Gastroesophageal sphincter (tissue), 4 donors: ENCODE measurements at regions not wholly inside any gene's neighbourhood (a gene's known extent, or its start where the extent isn't known, plus 50 kb on each side); places are given as distances from the start of the nearest gene placed in this dataset.
A peak's percentile ranks its signal among the peaks of the same experiment; 100 is the strongest.
"Not testable (repeated sequence)": the region's sequence is repeated elsewhere in the genome, so short reads cannot be mapped to it uniquely, and the experiment has no call there.

Experiments
- ATAC-seq: fragments of 150-250 bp; one replicate; pipeline ENCODE4 v1.9.1; 2016; ENCODE audit warnings: mild to moderate bottlenecking, moderate library complexity
- H3K27ac ChIP-seq, 4 donors: fragments of 200-600 bp; sonication (generic) in 3 of 4; 1 replicate in 3 of 4; 2 replicates in 1 of 4; pipeline ENCODE4 v1.5.1; 2016 to 2019
- H3K27me3 ChIP-seq: fragments of 200-600 bp; sonication (generic); one replicate; pipeline ENCODE4 v1.5.1; 2019
- H3K36me3 ChIP-seq, 2 donors: fragments of 200-600 bp; sonication (generic); one replicate each; pipeline ENCODE4 v1.5.1; 2019; ENCODE audit warnings: control low read depth in 1 of 2
- H3K4me1 ChIP-seq, 3 donors: fragments of 200-600 bp; sonication (generic); 1 replicate in 2 of 3; 2 replicates in 1 of 3; pipeline ENCODE4 v1.5.1; 2016 to 2019; ENCODE audit warnings: control low read depth in 2 of 3
- H3K4me3 ChIP-seq, 2 donors: fragments of 200-600 bp; sonication (generic); one replicate each; pipeline ENCODE4 v1.5.1; 2019; ENCODE audit warnings: mild to moderate bottlenecking in 1 of 2, moderate library complexity in 1 of 2
- H3K9me3 ChIP-seq, 3 donors: fragments of 200-600 bp; sonication (generic); one replicate each; pipeline ENCODE4 v1.5.1; 2017 to 2019; ENCODE audit warnings: control low read depth in 2 of 3
- EP300 ChIP-seq: sonication (generic); formaldehyde crosslinking; IDR thresholded peaks from one replicate; pipeline ENCODE4 v1.6.1; 2017; ENCODE audit warnings: antibody characterized with exemption, mild to moderate bottlenecking
- POLR2A ChIP-seq, 2 donors: fragments of 450-650 bp; IDR thresholded peaks; one replicate each; pipeline ENCODE4 v1.6.1; 2017; ENCODE audit warnings: antibody characterized with exemption in 2 of 2, mild to moderate bottlenecking in 2 of 2, moderate library complexity in 1 of 2
- POLR2AphosphoS5 ChIP-seq: sonication (generic); formaldehyde crosslinking; IDR thresholded peaks from one replicate; pipeline ENCODE4 v1.6.1; 2017; ENCODE audit warnings: antibody characterized with exemption
- WGBS, 2 donors: methylation state at CpG; one replicate each; pipeline ENCODE4 v1.1.5; 2018; ENCODE audit warnings: low coverage in 1 of 2; 5-methylcytosine and 5-hydroxymethylcytosine counted together
- TF ChIP-seq, protein P1 (sequence below), 4 experiments: fragments of 200-600 bp in 2 of 4; fragments of 450-650 bp in 2 of 4; sonication (generic) in 1 of 4; IDR thresholded peaks; one replicate each; pipeline ENCODE4 v1.5.1; 2017 to 2019; ENCODE audit warnings: antibody characterized with exemption in 4 of 4, mild to moderate bottlenecking in 2 of 4, moderate library complexity in 2 of 4

GRCh38 chr2:39990335-39990900 lies 211.4 kb upstream of the THUMPD2 start:
- no peak for ATAC-seq
- TF ChIP-seq, protein P1, sequence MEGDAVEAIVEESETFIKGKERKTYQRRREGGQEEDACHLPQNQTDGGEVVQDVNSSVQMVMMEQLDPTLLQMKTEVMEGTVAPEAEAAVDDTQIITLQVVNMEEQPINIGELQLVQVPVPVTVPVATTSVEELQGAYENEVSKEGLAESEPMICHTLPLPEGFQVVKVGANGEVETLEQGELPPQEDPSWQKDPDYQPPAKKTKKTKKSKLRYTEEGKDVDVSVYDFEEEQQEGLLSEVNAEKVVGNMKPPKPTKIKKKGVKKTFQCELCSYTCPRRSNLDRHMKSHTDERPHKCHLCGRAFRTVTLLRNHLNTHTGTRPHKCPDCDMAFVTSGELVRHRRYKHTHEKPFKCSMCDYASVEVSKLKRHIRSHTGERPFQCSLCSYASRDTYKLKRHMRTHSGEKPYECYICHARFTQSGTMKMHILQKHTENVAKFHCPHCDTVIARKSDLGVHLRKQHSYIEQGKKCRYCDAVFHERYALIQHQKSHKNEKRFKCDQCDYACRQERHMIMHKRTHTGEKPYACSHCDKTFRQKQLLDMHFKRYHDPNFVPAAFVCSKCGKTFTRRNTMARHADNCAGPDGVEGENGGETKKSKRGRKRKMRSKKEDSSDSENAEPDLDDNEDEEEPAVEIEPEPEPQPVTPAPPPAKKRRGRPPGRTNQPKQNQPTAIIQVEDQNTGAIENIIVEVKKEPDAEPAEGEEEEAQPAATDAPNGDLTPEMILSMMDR (IDR thresholded peaks at IDR 0.05), result no peak
- TF ChIP-seq POLR2AphosphoS5, result no peak
- TF ChIP-seq EP300, result no peak
- no peak for TF ChIP-seq POLR2A (IDR thresholded peaks at IDR 0.05)

DNA sequence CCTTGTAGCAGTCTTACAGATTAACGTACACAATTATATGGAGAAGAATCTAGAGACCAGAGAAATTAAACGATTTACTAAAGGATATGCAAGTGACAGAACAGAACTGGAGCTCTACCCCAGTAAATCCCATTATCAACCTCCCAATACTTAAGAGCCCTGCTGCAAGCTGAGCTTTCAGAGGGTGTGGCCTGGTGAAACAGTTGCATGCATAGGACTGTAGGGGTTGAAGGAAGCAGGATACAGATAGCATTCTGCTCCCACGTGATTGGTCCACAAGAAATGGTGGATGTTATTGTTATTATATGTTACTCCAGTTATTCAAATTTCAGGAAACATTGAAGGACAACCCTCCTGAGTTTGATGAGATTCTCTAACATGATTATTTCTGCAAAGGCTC lies 210.8 kb upstream of the THUMPD2 start:
- no peaks in the 10 kb centered on the region for H3K36me3 ChIP-seq
- no peak overlapping the region for H3K4me3 ChIP-seq
- no peaks in the 10 kb centered on the region for H3K27me3 ChIP-seq
- no peak for ATAC-seq
- no peak for TF ChIP-seq POLR2AphosphoS5
- no peak for TF ChIP-seq POLR2A (IDR thresholded peaks at IDR 0.05)
- TF ChIP-seq, protein P1 (IDR thresholded peaks at IDR 0.05), result no peak
- no peak for TF ChIP-seq EP300
- H3K27ac ChIP-seq, result no peak overlapping the region
- no peaks in the 10 kb centered on the region for H3K9me3 ChIP-seq
- 53 to 54% methylated on average over 3 of the region's 3 CpGs for WGBS, 2 donors
- no peaks in the 10 kb centered on the region for H3K4me1 ChIP-seq

More at GRCh38 chr2:39990335-39990900, 211.4 kb upstream of the THUMPD2 start:
- no peaks in the 10 kb centered on the region for H3K36me3 ChIP-seq
- no peaks in the 10 kb centered on the region for H3K9me3 ChIP-seq
- 42 to 60% methylated on average over 1 to 2 of the region's 2 CpGs for WGBS, 2 donors
- no peaks in the 10 kb centered on the region for H3K27me3 ChIP-seq
- no peak overlapping the region for H3K27ac ChIP-seq
- H3K4me1 ChIP-seq, result no peaks in the 10 kb centered on the region
- H3K4me3 ChIP-seq, result no peak overlapping the region

DNA sequence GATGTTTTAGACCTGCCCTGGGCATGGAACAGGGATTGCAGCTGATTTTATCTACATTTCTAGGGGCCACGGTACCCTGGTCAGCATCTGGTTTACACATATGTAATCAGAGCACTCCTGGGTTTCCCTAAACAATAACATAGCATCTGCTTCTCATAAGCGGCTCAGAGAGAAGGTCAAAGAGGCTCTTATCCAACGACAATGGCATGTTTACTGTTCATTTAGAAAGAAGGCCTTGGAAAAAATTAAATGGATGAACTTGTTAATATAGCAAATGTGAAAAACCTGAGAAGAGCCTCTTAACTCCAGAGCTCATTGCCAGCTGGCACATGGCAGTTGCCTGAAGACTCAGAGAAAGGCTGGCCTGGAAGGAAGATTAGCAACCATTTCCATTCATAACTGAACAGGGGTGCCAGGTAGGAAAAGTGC lies 202.8 kb upstream of the THUMPD2 start:
- H3K4me3 ChIP-seq, result no peak overlapping the region
- H3K27ac ChIP-seq, result no peak overlapping the region
- H3K36me3 ChIP-seq, result no peaks in the 10 kb centered on the region
- H3K9me3 ChIP-seq, result no peaks in the 10 kb centered on the region
- WGBS, 2 donors, result 25 to 47% methylated on average over 3 of the region's 3 CpGs
- TF ChIP-seq, protein P1 (IDR thresholded peaks at IDR 0.05), result no peak
- TF ChIP-seq EP300 (no peak), POLR2A (IDR thresholded peaks at IDR 0.05) (no peak), POLR2AphosphoS5 (no peak)
- H3K27me3 ChIP-seq, result no peaks in the 10 kb centered on the region
- H3K4me1 ChIP-seq, result no peaks in the 10 kb centered on the region
- ATAC-seq, result no peak

DNA sequence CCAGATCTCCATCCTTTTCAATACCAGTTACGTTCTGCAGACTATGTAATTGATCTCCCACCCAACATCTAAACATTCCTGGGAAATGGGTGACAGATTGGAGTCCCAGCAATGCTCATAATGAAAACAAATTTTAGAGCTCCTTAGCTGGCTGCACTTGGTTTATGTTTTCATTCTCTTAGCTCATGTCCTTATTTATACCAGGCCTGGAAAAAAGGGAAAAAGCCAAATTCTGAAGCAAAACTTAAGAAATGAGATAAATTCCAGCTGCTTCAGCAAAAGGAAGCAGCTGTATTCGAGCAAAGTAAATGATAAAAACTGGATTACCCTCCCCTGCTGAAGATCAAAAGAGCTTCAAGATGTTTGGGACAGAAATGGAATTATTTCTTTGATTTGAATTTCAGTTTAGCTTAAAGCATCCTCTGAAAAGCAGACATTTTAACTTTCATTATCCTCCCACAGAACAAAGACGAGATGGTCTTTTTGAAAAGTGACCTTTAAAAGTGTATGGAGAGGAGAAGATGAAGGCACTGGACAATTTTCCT lies 196.5 kb upstream of the THUMPD2 start:
- Histone ChIP-seq H3K36me3 (no peaks in the 10 kb centered on the region), H3K27me3 (no peaks in the 10 kb centered on the region), H3K4me3 (no peak overlapping the region), H3K4me1 (peaks cover 0 to 2% (median 0%) of the 10 kb centered on the region in 3 donors), H3K27ac (peak overlapping the region in 1 of 4 donors; percentile 14), H3K9me3 (no peaks in the 10 kb centered on the region)
- ATAC-seq, result no peak
- 57 to 58% methylated on average over 3 of the region's 3 CpGs for WGBS, 2 donors
- TF ChIP-seq EP300 (no peak), POLR2A (IDR thresholded peaks at IDR 0.05) (no peak), POLR2AphosphoS5 (no peak)
- TF ChIP-seq, protein P1 (IDR thresholded peaks at IDR 0.05), result no peak

- no peak for TF ChIP-seq POLR2A (IDR thresholded peaks at IDR 0.05)
- TF ChIP-seq, protein P1 (IDR thresholded peaks at IDR 0.05), result no peak
- TF ChIP-seq POLR2AphosphoS5, result no peak
- no peak for TF ChIP-seq EP300
- Histone ChIP-seq H3K27ac (no peak overlapping the region), H3K27me3 (no peaks in the 10 kb centered on the region), H3K4me1 (peaks cover 0 to 4% (median 0%) of the 10 kb centered on the region in 3 donors), H3K9me3 (peaks cover 0 to 6% (median 0%) of the 10 kb centered on the region in 3 donors), H3K4me3 (no peak overlapping the region), H3K36me3 (no peaks in the 10 kb centered on the region)
- WGBS, 2 donors, result 36 to 95% methylated on average over 1 of the region's 1 CpG
- no peak for ATAC-seq
Observed at GRCh38 chr2:39968037-39968436, 189.0 kb upstream of the THUMPD2 start.

DNA sequence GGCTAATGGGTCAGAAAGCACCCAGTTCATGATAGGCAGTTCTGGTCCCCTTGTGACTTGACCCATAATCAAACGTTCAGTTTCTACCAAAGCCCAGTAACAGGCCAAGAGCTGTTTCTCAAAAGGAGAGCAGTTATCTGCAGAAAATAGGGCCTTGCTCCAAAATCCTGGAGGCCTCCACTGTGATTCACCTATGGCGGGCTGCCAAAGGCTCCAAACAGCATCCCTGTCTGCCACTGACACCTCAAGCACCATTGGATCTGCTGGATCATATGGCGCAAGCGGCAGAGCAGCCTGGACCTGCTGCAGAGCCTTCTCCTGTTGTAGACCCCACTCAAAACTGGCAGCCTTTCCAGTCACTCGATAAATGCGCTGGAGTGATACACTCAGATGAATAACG lies 181.6 kb upstream of the THUMPD2 start:
- not testable (repeated sequence) for H3K27me3 ChIP-seq, H3K27ac ChIP-seq, H3K4me3 ChIP-seq, H3K9me3 ChIP-seq, H3K4me1 ChIP-seq, ATAC-seq, H3K36me3 ChIP-seq
- WGBS, 2 donors, result 73 to 74% methylated on average over 4 to 6 of the region's 7 CpGs
